Choroid plexus epithelial cell (primary cell): ENCODE measurements at regions not wholly inside any gene's neighbourhood (a gene's known extent, or its start where the extent isn't known, plus 50 kb on each side); places are given as distances from the start of the nearest gene placed in this dataset.

Source experiments
- DNase-seq: peaks from one replicate; pipeline ENCODE4 v3.0.0-alpha.2; 2010; ENCODE audit warnings: low read depth
- H3K4me3 ChIP-seq: 2 replicates; pipeline ENCODE4 v1.5.1; 2011; ENCODE audit warnings: low read depth, mild to moderate bottlenecking, control low read depth, low read length, moderate library complexity
- TF ChIP-seq, protein P1 (sequence below): conservative IDR thresholded peaks from 2 replicates; pipeline ENCODE4 v1.5.1; 2011; ENCODE audit warnings: low read depth, mild to moderate bottlenecking, control low read depth, inconsistent platforms, low read length, moderate library complexity

DNA sequence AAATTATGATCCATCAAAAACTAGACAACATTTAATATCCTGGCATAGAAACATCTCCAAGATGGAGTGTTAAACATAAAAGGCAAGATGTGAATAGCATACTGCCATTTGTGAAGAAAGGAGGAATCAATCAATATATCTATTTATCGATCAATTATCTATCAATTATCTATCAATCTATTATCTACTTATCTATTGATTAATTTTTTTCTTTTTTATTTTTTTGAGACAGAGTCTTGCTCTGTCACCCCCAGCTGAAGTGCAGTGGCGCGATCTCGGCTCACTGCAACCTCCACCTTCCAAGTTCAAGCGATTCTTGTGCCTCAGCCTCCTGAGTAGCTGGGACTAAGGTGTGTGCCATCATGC, 117.0 kb upstream of the RFLNA start:
- TF ChIP-seq, protein P1, sequence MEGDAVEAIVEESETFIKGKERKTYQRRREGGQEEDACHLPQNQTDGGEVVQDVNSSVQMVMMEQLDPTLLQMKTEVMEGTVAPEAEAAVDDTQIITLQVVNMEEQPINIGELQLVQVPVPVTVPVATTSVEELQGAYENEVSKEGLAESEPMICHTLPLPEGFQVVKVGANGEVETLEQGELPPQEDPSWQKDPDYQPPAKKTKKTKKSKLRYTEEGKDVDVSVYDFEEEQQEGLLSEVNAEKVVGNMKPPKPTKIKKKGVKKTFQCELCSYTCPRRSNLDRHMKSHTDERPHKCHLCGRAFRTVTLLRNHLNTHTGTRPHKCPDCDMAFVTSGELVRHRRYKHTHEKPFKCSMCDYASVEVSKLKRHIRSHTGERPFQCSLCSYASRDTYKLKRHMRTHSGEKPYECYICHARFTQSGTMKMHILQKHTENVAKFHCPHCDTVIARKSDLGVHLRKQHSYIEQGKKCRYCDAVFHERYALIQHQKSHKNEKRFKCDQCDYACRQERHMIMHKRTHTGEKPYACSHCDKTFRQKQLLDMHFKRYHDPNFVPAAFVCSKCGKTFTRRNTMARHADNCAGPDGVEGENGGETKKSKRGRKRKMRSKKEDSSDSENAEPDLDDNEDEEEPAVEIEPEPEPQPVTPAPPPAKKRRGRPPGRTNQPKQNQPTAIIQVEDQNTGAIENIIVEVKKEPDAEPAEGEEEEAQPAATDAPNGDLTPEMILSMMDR, result no peak

DNA sequence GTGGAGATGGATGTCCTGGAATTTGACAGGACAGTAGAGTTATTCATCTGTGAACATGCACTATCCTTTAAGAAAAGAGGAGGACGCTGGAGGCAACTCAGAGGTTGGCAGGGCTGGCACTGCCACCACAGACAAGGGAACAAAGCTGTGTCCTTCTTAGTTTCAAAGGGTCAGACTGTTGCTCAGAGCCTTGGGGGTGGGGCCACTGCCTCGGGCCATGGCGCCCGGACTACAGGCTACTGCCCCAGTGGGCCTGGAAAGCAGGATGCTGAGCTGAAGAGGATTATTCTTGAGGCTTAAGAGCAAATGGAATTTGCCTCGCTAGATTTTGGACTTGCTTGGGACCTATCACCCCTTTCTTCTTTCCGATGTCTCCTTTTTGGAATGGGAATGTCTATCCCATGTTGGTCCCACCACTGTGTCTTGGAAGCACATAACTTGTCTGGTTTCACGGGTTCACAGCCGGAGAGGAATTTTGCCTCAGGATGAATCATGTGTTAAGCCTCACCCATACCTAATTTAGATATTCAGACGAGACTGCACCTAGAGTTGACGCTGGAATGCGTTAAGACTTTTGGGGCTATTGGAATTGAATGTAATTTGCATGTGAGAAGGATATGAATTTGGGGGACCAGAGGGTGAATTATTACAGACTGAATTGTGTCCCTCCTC, 114.8 kb upstream of the RFLNA start:
- DNase-seq, result no peak
- TF ChIP-seq, protein P1, result no peak
- H3K4me3 ChIP-seq, result no peak overlapping the region

More for the DNA sequence above, 117.0 kb upstream of the RFLNA start:
- DNase-seq, result no peak
- H3K4me3 ChIP-seq, result no peak overlapping the region

DNA sequence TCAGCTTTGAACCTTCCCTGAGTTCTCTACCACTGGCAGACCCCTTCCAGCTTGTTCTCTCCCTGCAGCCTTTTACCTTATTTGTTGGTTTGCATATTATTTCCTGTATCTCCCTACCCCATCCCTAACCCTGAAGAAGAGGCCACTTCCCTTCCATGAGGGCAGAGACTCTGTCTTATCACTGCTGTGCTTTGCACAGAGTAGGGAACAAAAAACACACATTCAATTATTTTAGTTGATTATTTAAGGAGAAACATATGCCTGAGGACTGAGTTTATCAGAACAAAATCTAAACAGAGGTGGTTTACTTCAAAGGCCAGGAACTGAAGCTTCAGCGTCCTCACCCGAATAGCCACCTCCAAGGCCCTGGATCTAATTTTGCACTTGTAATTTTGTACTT, 111.7 kb upstream of the RFLNA start:
- DNase-seq, result no peak
- no peak overlapping the region for H3K4me3 ChIP-seq
- TF ChIP-seq, protein P1, result no peak

DNA sequence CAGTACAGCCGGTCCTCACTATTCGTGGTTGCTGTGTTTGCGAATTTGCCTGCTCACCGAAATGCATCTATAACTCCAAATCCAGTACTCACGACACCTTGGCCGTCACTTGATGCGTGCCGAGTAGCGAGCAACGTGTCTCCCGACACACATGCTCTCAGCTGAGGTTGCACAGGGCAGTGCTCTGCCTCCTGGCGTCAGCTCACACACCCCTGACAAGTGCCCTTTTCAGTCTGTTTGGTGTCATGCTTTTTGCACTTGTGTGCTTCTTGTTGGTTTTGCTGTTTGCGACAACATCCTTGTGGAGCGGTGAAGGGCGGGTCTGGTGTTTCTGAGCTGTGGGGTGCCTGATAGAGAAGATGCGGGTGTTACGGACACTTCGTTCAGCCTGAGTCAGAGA, 110.4 kb upstream of the RFLNA start:
- no peak overlapping the region for H3K4me3 ChIP-seq
- no peak for DNase-seq
- TF ChIP-seq, protein P1, result no peak

DNA sequence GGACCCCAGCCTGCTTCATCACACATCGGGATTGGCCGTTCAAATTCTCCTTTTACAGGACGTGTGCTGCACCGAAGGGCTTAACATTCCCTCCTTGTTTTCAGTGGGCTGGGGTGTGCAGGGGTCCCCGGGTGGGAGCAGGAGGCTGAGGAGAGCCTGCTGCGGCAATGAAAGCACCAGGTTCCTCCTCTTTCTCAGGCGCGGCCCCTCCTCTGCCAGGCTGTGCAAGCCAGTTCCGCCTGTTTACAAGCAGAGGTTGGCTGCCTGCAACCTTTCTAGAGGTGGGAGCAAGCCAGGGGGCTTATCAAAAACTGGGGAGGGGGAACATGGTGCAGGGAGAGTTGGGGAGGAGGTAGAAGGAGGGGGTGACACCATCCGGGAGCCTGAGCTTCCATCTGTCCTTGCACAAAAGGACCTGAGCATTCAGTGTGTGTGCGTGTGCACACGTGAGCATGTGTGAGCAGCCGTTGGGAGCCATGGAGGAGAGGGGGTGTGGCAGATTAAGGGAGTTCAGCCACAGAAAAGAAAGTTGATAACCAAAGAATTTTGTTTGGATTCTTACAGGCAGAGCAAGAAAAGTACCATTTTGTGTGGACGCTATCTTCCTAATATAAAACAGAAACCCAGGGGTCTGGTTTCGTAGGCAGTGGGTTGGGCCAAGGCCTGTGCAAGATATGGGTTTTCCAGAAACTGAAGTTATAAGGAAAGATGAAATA, 108.8 kb upstream of the RFLNA start:
- DNase-seq, result no peak
- H3K4me3 ChIP-seq, result no peak overlapping the region
- TF ChIP-seq, protein P1, result no peak

DNA sequence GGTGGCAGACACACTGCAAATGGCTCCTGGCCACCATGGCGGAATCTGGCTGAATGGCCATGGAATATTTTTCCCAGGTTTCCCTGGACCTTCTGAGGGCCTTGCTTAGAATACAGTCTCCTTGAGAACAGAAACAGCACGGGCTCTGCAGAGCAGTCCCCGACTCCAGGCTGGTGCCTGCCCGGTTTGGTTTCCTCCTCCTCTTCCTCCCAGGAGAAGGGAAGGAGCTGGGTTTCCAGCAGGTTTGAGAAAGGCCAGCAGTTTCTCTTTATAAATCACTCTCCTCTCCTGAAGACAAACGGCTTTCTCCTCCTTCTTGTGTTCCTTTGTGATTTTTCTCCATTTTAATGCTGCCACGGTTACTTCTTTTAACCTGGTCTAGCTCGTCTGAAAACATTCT, 106.8 kb upstream of the RFLNA start:
- no peak overlapping the region for H3K4me3 ChIP-seq
- no peak for DNase-seq
- TF ChIP-seq, protein P1, result no peak
